Esophagus squamous epithelium (tissue), 4 donors: ENCODE measurements at regions not wholly inside any gene's neighbourhood (a gene's known extent, or its start where the extent isn't known, plus 50 kb on each side); places are given as distances from the start of the nearest gene placed in this dataset.

Experiments used
- POLR2A ChIP-seq, 4 donors: fragments of 450-650 bp; IDR thresholded peaks; one replicate each; pipeline ENCODE4 v1.6.1; 2017; ENCODE audit warnings: antibody characterized with exemption in 4 of 4, mild to moderate bottlenecking in 4 of 4, moderate library complexity in 3 of 4
- TF ChIP-seq, protein P1 (sequence below), 6 experiments: fragments of 450-650 bp in 4 of 6; fragments of 200-600 bp in 2 of 6; sonication (generic) in 2 of 6; IDR thresholded peaks; one replicate each; pipeline ENCODE4 v1.5.1; 2016 to 2019; ENCODE audit warnings: antibody characterized with exemption in 6 of 6, mild to moderate bottlenecking in 4 of 6, moderate library complexity in 4 of 6

- TF ChIP-seq, protein P1, sequence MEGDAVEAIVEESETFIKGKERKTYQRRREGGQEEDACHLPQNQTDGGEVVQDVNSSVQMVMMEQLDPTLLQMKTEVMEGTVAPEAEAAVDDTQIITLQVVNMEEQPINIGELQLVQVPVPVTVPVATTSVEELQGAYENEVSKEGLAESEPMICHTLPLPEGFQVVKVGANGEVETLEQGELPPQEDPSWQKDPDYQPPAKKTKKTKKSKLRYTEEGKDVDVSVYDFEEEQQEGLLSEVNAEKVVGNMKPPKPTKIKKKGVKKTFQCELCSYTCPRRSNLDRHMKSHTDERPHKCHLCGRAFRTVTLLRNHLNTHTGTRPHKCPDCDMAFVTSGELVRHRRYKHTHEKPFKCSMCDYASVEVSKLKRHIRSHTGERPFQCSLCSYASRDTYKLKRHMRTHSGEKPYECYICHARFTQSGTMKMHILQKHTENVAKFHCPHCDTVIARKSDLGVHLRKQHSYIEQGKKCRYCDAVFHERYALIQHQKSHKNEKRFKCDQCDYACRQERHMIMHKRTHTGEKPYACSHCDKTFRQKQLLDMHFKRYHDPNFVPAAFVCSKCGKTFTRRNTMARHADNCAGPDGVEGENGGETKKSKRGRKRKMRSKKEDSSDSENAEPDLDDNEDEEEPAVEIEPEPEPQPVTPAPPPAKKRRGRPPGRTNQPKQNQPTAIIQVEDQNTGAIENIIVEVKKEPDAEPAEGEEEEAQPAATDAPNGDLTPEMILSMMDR (IDR thresholded peaks at IDR 0.05): no peak
- TF ChIP-seq POLR2A (IDR thresholded peaks at IDR 0.05): no peak
These were observed 436.2 kb upstream of the SMIM21 start for GRCh38 chr18:75863696-75864095.
